HG02840 (cell line): ENCODE measurements at regions not wholly inside any gene's neighbourhood (a gene's known extent, or its start where the extent isn't known, plus 50 kb on each side); places are given as distances from the start of the nearest gene placed in this dataset.
"Not testable (repeated sequence)": the region's sequence is repeated elsewhere in the genome, so short reads cannot be mapped to it uniquely, and the experiment has no call there.

Experiments used
- ATAC-seq: cut with Tn5 transposase; IDR thresholded peaks from one replicate; pipeline ENCODE4 v1.9.1; 2021; ENCODE audit warnings: mild to moderate bottlenecking, moderate library complexity, moderate number of reproducible peaks; ENCODE audit not compliant: unreplicated experiment, low FRiP score

DNA sequence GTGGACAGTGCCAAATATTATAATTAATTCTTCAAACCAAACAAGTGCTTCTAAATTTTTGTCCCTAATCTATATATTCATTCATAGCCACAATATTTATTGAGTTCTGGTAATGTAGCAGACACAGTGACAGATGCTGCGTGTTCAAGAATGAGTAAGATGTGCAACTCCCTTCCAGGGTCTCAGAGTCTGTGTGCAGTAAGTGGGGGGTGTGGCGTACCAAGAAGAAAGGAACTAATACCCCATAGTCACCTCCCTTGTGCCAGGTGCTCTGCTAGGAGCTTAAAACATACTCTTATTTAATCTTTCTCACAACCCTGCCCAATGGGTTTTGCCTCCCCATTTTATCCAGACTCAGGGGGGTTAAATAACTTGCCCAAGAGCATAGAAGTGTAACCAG, 358.7 kb downstream of the BARHL2 start:
- ATAC-seq = no peak

DNA sequence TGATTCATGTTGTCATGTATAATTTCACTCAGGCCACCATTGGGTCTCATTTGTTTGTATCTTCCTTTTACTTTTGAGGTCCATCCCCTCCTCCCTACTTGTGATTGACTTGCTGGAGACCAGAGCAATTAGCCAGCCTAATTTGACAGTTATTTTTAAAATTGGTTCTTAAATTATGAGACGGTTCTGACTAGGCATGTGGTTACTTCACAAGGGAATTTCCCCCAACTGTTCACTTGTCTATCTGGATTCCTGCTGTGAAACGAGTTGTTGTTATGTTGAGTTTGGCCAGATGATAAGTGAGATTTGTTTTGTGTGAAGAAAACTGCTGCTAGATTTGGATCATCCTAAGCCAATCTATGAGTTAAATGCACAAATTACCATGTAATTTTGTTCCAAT, 359.1 kb downstream of the BARHL2 start:
- peak; percentile 56 for ATAC-seq

DNA sequence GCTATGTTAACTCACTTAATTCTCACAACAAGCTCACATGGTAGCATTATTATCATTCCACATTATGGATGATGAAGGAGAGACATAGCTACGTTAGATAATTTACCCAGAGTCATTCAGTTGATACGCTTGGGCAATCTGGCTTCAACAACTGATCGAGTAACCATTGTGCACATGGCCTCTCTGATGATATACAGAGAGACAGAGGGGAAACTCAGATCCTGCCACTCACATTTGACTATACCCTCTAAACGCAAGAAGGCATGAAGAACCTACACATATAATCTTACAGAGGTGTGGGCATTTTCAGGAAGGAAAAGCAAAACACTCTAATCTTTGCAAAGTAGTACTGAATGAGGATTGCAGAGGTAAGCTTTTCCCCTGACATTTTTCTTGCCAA, 360.1 kb downstream of the BARHL2 start:
- no peak for ATAC-seq

DNA sequence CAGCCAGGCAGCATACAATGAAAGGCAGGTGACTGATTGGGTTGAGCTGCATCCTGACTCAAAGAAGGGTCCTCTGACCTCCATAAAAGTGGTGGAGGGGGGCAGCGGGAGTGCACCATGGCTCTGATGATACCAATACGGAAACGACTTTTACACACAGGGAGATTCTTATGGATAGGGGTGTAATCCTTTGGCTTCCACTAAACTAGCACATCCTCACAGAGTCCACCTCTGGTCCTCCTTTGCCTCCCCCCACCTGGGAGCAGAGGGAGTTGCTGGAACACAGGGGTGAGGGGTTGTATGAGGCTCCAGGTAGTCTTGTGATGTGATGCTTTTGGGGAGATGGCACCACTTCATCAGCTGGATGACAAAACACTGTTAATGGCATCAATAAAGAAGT, 361.0 kb downstream of the BARHL2 start:
- ATAC-seq = no peak

DNA sequence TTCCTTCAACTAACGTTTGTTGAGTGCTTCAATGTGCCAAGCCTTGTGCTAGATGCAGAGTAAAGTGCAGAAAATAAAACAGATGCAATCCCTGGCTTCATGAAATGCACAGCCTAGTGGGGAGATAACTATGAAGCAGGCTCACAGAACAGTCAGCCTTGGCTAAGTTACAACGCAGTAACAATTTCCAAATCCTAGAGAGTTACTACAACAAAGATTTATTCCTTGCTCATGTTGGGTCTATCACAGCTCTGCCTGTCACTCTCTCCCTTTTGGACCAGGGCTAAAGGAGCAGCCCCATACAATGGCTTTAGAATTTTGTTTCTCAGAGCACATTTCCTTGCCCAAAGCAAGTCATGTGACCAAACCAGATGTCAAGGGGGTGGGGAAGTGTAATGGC, 359.8 kb downstream of the ZNF326 start:
- ATAC-seq = no peak

DNA sequence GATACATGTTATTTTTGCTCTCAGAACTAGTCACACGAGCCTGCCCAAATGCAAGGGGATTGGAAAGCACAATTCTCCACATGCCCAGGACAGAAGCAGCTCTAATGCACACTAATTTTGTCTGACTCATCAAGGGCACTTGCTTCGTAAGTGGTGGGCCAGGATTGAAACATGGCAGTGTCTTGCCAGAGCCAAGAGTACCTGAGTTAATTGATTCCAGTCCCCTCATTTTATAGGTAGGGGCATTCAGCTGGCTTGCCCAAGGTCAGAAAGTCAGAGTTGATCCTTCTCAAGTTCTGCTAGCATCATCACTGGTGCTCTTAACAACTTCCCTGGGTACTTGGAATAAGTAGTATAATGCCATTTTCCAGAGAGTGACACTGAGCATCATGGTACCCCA, 356.1 kb downstream of the ZNF326 start:
- ATAC-seq = no peak

DNA sequence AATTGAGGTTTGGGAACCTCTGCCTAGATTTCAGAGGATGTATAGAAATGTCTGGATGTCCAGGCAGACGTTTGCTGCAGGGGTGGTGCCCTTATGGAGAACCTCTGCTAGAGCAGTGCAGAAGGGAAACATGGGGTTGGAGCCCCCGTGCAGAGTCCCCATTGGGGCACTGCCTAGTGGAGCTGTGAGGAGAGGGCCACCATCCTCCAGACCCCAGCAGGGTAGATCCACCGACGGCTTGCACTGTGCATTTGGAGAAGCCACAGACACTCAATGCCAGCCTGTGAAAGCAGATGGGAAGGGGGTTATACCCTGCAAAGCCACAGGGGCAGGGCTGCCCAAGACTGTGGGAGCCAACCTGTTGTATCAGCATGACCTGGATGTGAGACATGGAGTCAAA, 354.6 kb downstream of the ZNF326 start:
- no peak for ATAC-seq

DNA sequence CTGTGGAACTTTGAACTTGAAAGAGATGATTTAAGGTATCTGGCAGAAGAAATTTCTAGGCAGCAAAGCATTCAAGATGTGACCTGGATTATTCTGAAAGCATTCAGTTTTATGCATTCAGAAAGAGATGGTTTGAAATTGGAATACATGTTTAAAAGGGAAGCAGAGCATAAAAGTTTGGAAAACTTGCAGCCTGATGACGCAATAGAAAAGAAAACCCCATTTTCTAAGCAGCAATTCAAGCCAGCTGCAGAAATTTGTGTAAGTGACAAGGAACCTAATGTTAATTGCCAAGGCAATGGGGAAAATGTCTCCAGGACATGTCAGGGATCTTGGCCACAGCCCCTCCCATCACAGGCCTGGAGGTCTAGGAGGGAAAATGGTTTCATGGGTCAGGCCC, 354.0 kb downstream of the ZNF326 start:
- no peak for ATAC-seq

DNA sequence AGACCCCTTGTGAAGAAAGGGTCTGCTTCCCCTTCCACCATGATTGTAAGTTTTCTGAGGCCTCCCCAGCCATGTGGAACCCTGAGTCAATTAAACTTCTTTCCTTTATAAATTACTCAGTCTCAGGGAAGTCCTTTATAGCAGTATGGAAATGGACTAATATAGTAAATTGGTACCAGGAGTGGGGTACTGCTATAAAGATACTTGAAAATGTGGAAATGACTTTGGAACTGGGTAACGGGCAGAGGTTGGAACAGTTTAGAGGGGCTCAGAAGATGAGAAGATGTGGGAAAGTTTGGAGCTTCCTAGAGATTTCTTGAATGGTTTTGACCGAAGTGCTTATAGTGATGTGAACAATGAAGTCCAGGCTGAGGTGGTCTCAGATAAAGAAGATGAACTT, 353.5 kb downstream of the ZNF326 start:
- ATAC-seq = not testable (repeated sequence)

DNA sequence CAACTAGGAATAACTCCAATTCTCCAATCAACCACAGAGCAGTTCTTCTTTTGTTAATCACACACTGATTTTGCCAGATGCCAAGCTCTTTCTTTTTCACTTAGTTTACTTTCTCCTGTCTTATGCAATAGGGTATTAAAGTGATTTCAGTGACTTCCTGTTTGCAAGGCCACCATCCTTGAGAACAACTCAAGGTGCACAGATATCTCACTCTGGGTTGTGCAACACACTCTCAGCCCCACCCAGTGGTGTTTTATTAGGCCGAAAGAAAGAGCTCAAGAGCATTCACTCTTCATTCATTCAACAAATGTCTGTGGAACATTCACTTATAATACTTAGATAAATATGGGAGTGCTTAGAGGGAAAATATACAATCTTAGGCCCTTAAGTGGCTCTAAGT, 352.5 kb downstream of the ZNF326 start:
- ATAC-seq = no peak

DNA sequence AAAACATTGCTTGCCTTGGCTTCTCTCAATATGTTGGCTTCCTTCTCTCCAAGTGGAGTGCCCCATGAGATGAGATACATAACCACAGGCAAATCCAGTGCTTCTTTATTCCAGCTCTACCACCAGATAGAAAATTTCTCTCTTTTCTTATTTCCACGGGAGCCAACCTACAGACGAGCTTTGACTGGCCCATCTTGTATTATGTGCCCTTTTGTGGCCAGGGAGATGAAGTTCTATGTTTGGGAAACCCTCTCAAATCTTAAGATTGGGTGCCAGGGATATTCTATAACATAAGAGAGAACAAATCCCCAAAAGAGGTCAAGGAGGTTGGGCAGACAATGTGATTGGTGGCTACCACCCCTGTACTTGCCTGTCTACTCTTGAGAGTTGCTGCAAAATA, 351.8 kb downstream of the ZNF326 start:
- no peak for ATAC-seq

DNA sequence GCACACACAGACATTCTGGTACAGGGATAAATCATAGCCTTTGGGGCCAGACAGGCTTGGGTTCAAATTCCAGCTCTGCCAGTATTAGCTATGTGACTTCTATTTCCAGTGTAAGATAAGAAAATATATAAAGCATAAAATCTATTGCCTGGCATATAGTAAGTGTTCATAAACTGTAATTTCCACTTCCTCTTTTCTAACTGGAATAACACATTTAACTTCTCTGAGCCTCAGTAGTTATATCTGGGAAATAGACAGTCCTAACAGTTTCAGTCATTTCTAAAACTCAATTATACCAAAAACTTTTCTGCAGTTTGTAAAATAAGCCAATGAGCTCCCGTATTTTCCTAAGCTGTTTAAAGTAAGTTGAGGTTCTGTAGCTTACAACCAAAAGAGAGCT, 351.4 kb downstream of the ZNF326 start:
- ATAC-seq = no peak

DNA sequence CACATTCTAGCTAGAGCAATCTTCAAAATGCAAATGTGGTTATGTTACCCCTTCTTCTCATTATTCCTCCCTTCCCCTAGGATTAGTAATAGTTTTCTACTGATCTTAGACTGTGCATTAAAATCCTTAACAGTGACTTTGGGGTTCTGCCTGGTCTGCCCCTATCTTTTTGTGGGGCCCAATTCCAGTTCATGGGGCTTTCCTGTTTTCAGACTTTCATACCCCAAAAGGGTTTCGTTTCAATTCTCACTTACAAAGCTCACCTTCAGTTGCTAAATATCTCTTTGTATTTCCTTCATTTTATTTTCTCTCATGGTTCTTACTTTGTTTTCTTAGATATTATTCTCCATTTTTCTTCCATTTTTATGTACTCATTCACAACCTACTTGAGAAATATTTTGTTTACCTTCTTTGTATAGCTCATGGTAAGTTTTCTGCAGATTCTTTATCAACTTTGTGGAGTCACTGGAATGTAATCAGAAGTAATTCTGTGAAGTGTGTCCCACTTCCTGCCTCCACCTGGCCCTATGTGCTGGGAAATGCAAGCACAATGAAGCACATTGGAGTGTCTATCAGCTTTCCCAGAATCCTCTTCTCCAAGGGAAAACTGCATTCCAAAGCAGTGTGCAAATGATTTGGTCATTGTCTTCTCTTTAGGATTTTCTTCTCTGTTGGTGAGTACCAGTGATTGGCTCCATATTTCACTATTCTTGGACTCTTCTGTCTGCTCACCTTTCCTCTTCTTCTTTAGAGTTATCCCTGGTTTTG, 350.2 kb downstream of the ZNF326 start:
- no peak for ATAC-seq

DNA sequence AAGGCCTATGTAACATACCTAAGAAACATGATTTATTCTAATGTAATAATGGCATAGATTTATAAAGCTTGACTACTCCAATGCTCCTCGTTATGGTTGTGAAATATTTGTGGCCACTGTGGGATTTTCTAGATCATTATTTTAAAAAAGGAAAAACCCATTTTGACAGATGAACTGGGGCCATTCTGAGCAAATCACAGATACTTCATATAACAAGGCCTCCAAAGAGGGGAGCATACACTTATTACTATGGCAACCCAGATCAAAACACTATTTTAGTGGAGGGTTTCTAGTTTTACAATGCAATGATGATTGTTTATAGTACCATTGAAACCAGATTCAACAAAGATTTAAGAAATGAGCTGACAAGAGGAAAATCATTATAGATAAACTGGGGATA, 346.6 kb downstream of the ZNF326 start:
- ATAC-seq = no peak

DNA sequence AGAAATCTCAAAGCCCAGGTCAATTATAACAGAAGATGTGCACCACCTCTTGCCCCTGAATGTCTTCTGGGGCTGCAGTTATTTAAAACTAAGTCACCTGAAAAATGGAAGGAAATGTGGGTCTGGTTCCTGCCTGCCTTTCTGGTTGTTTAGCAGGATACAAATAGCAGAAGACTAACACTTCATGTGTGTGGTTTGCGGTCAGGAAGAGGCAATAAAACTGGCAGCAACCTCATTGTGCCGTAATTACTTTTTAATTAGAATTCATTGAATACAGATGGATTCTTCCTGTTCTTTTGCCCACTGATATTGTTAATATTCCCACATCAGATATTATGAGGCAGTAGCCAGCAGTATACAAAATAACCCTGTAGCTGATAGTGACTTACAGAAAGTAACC, 345.7 kb downstream of the ZNF326 start:
- no peak for ATAC-seq

DNA sequence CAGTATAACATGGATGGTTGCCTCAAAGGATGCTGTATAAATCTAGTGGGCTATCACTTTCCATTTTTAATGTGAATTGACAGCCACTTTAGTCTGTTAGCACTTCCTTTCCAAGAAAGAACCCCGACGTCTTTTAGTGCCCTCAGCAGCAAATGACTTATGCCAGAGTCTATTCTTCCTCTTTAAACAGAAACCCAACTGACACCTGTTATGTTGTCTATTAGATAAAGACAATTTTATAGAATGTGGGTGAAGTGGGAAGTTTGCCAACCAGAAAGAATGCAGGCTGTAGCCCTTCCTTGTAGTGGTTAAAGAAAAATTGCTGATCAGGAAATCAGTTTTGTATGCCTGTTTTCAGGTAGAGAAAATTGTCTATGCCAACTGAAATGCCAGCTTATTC, 344.9 kb downstream of the ZNF326 start:
- ATAC-seq = no peak

DNA sequence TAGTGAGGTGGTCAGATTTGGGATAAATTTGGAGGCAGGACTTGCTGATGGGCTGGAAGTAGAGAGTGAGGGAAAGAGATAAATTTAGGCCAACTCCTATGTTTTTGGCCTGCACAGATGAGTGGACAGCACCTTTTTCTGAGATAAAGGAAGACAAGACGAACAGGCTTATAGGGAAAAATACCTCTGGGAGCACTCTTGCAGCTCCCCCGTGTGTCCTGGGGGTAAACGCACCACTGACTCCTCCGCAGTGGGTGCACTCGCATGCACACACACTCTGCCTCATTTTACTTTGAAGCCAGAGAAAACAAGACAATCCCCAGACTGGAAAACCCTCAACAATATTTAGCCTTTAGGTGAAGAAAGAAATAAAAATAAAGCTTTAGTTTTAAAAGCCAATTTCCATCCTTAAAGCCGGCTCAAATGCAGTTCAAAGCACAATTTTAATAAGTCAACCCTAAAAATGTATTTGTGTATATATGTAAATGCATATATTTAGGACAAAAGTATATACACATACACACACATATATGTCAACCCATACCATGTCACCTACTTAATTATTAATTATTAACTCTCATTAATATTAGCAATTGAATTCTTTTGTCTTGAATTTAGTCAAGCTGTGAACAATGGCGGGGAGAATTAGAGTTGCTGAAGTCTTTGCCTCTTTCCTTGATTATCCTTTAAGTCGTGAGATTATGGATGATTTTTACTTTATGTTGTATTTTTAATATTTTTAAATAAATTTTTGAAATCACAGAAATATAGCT, 341.8 kb downstream of the ZNF326 start:
- no peak for ATAC-seq

DNA sequence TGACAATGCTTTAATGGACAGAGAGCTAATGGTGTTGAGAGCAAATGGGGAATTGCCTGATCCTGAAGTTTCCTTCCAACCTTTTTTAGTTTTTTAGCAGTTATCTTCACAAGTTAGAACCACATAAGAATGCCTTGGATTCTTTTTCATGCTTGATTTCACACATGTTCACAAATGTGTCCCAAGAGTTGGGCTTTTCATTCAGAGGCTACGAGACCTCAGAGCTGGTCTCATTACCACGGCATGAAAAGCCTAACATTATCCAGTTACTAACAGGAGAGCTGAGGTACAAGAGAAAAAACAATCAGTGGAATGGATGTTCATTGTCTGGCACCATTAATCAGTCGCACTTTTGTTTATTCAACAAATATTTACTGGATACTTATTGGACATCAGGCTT, 340.6 kb downstream of the ZNF326 start:
- no peak for ATAC-seq

DNA sequence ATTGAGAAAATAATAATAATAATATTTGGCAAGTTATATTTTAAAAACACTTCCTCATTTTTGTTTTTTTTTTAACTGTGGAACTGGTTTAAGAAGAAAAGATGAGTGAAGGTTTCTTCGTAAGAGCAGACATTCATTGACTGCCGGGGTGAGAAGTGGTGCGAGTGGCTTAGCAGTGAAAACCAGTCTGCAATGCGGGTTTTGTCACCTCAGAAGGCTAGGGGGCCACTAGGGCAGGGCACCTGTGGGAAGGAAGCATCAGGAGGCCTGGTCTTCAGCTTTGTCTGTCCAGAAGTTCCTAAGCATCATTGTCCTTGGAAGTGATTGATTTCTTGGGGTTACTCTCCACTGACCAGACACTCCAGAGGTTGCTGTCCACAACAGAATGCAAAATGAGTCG, 339.2 kb downstream of the ZNF326 start:
- no peak for ATAC-seq

DNA sequence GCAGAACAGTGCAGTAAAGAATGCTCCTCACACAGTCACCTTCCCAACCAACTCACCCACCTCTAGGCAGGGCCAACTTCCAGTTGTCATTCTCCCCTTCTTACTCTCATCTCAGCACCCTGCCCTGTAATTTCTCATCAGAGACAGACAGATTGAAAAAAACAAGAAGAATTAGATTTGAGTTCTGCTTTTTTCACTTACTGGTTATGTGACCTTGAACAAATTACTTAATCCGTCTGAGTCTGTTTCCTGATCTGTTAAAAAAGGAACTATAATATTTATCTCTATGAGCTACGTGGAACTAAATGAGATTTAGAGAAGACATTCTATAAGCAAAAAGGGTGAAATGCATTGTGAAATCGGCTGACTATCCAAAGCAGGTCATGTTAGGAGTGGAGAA, 330.3 kb downstream of the ZNF326 start:
- no peak for ATAC-seq

DNA sequence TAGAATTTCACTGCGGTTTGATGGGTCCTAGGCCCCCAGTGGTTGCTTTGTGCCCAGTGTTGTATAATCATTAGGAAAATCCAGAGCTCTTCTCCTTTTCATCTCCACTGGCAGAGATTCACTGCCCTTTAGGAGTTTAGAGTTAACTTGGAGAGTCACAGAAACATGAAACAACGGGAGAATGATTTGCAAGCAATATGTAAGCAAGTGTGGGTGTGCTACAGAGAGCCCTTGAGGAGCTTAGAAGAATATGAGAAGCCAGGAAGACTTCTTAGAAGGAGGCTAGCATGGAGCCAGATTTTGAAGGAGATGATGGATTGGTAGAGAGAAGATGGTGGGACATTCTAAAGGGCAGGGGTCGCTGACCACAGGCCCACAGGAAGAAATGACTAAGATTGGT, 327.3 kb downstream of the ZNF326 start:
- ATAC-seq = no peak

DNA sequence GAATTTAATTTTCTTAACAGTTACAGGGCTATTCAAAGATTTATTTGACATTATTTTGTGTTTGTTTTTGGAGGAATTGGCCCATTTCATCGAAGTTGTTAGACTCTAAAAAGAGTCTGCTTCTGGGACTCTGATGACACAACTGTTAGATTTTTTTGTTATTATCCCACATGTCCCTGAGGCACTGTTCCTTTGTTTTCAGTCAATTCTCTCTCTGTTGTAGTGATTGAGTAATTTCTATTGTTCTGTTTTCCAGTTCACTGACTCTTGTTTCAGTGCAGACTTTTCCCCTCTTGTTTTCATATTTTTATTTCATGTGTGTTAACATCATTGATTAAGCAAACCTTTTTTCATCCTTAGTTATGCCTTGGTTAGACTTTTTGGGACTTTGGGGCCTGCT, 325.0 kb downstream of the ZNF326 start:
- ATAC-seq = no peak
